Lung (tissue), 11 donors: ENCODE measurements at regions not wholly inside any gene's neighbourhood (a gene's known extent, or its start where the extent isn't known, plus 50 kb on each side); places are given as distances from the start of the nearest gene placed in this dataset.

Experiments
- ATAC-seq: fragments of 200-7000 bp; cut with Tn5 transposase; one replicate; pipeline ENCODE4 v1.9.1; 2020; ENCODE audit warnings: moderate number of reproducible peaks; ENCODE audit not compliant: insufficient read depth, low FRiP score
- DNase-seq, 3 donors: peaks; one replicate each; pipeline ENCODE4 v3.0.0-alpha.2; 2013 to 2017
- H3K27ac ChIP-seq, 2 donors: one replicate each; pipeline ENCODE4 v1.5.1; 2013; ENCODE audit warnings: mild to moderate bottlenecking in 2 of 2, moderate library complexity in 2 of 2, control low read depth in 1 of 2, inconsistent platforms in 1 of 2, low read depth in 1 of 2, low read length in 1 of 2
- H3K27me3 ChIP-seq, 3 donors: one replicate each; pipeline ENCODE4 v1.5.1; 2013; ENCODE audit warnings: low read length in 2 of 3; ENCODE audit not compliant: control insufficient read depth in 3 of 3, insufficient read depth in 3 of 3
- H3K36me3 ChIP-seq, 4 donors: one replicate each; pipeline ENCODE4 v1.5.1; 2013; ENCODE audit warnings: low read length in 4 of 4, mild to moderate bottlenecking in 1 of 4, moderate library complexity in 1 of 4; ENCODE audit not compliant: control insufficient read depth in 4 of 4, insufficient read depth in 4 of 4
- H3K4me1 ChIP-seq, 5 donors: one replicate each; pipeline ENCODE4 v1.5.1; 2013; ENCODE audit warnings: low read length in 5 of 5, mild to moderate bottlenecking in 2 of 5, moderate library complexity in 1 of 5; ENCODE audit not compliant: control insufficient read depth in 5 of 5, insufficient read depth in 5 of 5
- H3K4me3 ChIP-seq: one replicate; pipeline ENCODE4 v1.5.1; 2013; ENCODE audit warnings: mild to moderate bottlenecking, control low read depth, moderate library complexity
- H3K9ac ChIP-seq, 2 donors: one replicate each; pipeline ENCODE4 v1.5.1; 2013; ENCODE audit warnings: low read length in 2 of 2, control low read depth in 1 of 2; ENCODE audit not compliant: insufficient read depth in 1 of 2
- H3K9me3 ChIP-seq, 4 donors: one replicate each; pipeline ENCODE4 v1.5.1; 2013; ENCODE audit warnings: low read length in 3 of 4, mild to moderate bottlenecking in 1 of 4, moderate library complexity in 1 of 4; ENCODE audit not compliant: control insufficient read depth in 4 of 4, insufficient read depth in 3 of 4
- CTCF ChIP-seq: IDR thresholded peaks from 2 replicates; pipeline ENCODE4 v1.5.1; 2012; ENCODE audit warnings: mild to moderate bottlenecking; ENCODE audit errors: control extremely low read depth, extremely low read depth
- WGBS, 2 donors: extraction: QIAGEN DNeasy Blood & Tissue Kit; methylation state at CpG; one replicate each; pipeline ENCODE4 v1.1.7; 2013; 5-methylcytosine and 5-hydroxymethylcytosine counted together
- donor health status: control.
- donor health status: control.
- donor health status: Bipolar disorder and iron deficiency.
- donor health status: healthy.
- donor health status: DM: yes; HTN: yes; CAD: no.

- TF ChIP-seq CTCF, result no peak
- DNase-seq (no peak), ATAC-seq (no peak)
- WGBS, 2 donors, result 84 to 88% methylated on average over 9 of the region's 9 CpGs
- Histone ChIP-seq H3K9me3 (peaks cover 0 to 2% (median 0%) of the 10 kb centered on the region in 4 donors), H3K4me3 (no peak overlapping the region), H3K9ac (no peak overlapping the region), H3K36me3 (no peaks in the 10 kb centered on the region), H3K27me3 (no peaks in the 10 kb centered on the region), H3K27ac (no peak overlapping the region), H3K4me1 (no peaks in the 10 kb centered on the region)
Observed at GRCh38 chr2:21277068-21278056, 153.6 kb downstream of the TDRD15 start.

GRCh38 chr2:21279525-21279924, 155.8 kb downstream of the TDRD15 start:
- Histone ChIP-seq H3K4me1 (no peaks in the 10 kb centered on the region), H3K4me3 (no peak overlapping the region), H3K9ac (no peak overlapping the region), H3K36me3 (no peaks in the 10 kb centered on the region), H3K9me3 (peaks cover 0 to 2% (median 0%) of the 10 kb centered on the region in 4 donors), H3K27me3 (no peaks in the 10 kb centered on the region), H3K27ac (no peak overlapping the region)
- ATAC-seq, result no peak
- DNase-seq, result no peak
- WGBS, 2 donors, result 61 to 64% methylated on average over 5 of the region's 5 CpGs
- no peak for TF ChIP-seq CTCF

- H3K9me3 ChIP-seq, result peaks cover 0 to 2% (median 0%) of the 10 kb centered on the region in 4 donors
- WGBS, 2 donors, result 72 to 90% methylated on average over 4 of the region's 4 CpGs
- H3K27me3 ChIP-seq, result no peaks in the 10 kb centered on the region
- DNase-seq, result no peak
- no peaks in the 10 kb centered on the region for H3K4me1 ChIP-seq
- H3K27ac ChIP-seq, result no peak overlapping the region
- no peaks in the 10 kb centered on the region for H3K36me3 ChIP-seq
- TF ChIP-seq CTCF, result no peak
- no peak overlapping the region for H3K9ac ChIP-seq
- H3K4me3 ChIP-seq, result no peak overlapping the region
- ATAC-seq, result no peak
Observed at GRCh38 chr2:21280793-21281192, 157.0 kb downstream of the TDRD15 start.
